ENCODE measurements at regions not wholly inside any gene's neighbourhood (a gene's known extent, or its start where the extent isn't known, plus 50 kb on each side); places are given as distances from the start of the nearest gene placed in this dataset.

DNA sequence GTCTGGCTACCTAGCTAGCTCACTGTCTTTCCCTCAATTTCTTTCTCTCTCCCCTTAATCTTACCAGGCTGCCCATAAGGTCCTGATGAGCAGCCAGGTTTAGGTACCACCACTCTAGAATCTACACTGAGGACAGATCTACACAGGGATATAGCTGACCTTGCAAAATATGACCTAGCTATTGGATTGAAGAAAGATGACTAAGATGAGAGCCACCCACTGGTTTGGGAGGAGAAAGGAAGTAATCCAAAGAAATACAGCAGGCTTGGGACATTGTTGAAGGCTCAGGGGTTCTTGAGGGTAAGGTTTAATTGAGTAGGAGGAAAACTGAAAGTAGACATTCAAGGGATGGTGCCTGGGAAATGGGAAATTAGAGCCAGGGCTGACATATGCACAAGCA, 142.0 kb upstream of the TMC3 start:
- Histone ChIP-seq H2AFZ (ENCODE audit: low read depth) (no peak overlapping the region), H3K9ac (no peak overlapping the region), H3K27me3 (ENCODE audit: insufficient read depth, low read depth) (no peaks in the 10 kb centered on the region), H4K20me1 (ENCODE audit: insufficient read depth) (no peaks in the 10 kb centered on the region), H3K4me2 (no peak overlapping the region), H3K27ac (no peak overlapping the region), H3K4me1 (ENCODE audit: low read depth, poor library complexity, severe bottlenecking) (no peaks in the 10 kb centered on the region), H3K79me2 (ENCODE audit: insufficient read depth, low read depth) (no peaks in the 10 kb centered on the region), H3K4me3 (IDR thresholded peaks at IDR 0.05; ENCODE audit: insufficient read depth, low read depth, low read length) (no peak overlapping the region), H3K36me3 (ENCODE audit: insufficient read depth) (no peaks in the 10 kb centered on the region)
- TF ChIP-seq, protein P1, sequence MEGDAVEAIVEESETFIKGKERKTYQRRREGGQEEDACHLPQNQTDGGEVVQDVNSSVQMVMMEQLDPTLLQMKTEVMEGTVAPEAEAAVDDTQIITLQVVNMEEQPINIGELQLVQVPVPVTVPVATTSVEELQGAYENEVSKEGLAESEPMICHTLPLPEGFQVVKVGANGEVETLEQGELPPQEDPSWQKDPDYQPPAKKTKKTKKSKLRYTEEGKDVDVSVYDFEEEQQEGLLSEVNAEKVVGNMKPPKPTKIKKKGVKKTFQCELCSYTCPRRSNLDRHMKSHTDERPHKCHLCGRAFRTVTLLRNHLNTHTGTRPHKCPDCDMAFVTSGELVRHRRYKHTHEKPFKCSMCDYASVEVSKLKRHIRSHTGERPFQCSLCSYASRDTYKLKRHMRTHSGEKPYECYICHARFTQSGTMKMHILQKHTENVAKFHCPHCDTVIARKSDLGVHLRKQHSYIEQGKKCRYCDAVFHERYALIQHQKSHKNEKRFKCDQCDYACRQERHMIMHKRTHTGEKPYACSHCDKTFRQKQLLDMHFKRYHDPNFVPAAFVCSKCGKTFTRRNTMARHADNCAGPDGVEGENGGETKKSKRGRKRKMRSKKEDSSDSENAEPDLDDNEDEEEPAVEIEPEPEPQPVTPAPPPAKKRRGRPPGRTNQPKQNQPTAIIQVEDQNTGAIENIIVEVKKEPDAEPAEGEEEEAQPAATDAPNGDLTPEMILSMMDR (conservative IDR thresholded peaks at IDR 0.05; ENCODE audit: low read depth, low read length), result no peak

- Histone ChIP-seq H3K79me2 (ENCODE audit: insufficient read depth, low read depth) (no peaks in the 10 kb centered on the region), H3K27ac (no peak overlapping the region), H3K9ac (no peak overlapping the region), H2AFZ (ENCODE audit: low read depth) (no peak overlapping the region), H3K36me3 (ENCODE audit: insufficient read depth) (no peaks in the 10 kb centered on the region), H3K27me3 (ENCODE audit: insufficient read depth, low read depth) (no peaks in the 10 kb centered on the region), H3K4me1 (ENCODE audit: low read depth, poor library complexity, severe bottlenecking) (no peaks in the 10 kb centered on the region), H3K4me3 (IDR thresholded peaks at IDR 0.05; ENCODE audit: insufficient read depth, low read depth, low read length) (no peak overlapping the region), H4K20me1 (ENCODE audit: insufficient read depth) (no peaks in the 10 kb centered on the region), H3K4me2 (no peak overlapping the region)
- TF ChIP-seq, protein P1 (conservative IDR thresholded peaks at IDR 0.05; ENCODE audit: low read depth, low read length), result no peak
These were observed 140.7 kb upstream of the TMC3 start for GRCh38 chr15:81514725-81515124.

DNA sequence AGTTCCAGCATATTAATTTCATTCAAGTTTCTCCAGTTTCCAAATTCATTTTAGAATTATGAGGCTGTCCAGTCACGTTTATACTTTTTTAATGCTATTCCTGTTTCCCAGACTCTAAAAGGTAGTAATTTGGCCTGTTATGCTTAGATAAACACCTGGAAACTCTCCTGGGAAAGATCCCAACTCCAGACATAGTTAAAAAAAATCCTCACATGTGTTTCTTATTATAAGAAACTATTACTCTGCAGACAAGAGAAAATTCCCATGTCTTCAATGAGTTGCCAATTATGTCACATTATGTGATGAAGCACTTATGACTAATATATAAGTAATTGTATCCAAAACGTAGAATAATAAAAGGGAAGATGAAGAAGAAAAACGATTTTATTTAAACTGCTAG, 137.1 kb upstream of the TMC3 start:
- no peak overlapping the region for H3K27ac ChIP-seq
- H3K79me2 ChIP-seq (ENCODE audit: insufficient read depth, low read depth), result no peaks in the 10 kb centered on the region
- H3K4me2 ChIP-seq, result no peak overlapping the region
- no peaks in the 10 kb centered on the region for H3K36me3 ChIP-seq (ENCODE audit: insufficient read depth)
- H3K27me3 ChIP-seq (ENCODE audit: insufficient read depth, low read depth), result no peaks in the 10 kb centered on the region
- H3K4me1 ChIP-seq (ENCODE audit: low read depth, poor library complexity, severe bottlenecking), result no peaks in the 10 kb centered on the region
- H2AFZ ChIP-seq (ENCODE audit: low read depth), result no peak overlapping the region
- no peak overlapping the region for H3K9ac ChIP-seq
- TF ChIP-seq, protein P1 (conservative IDR thresholded peaks at IDR 0.05; ENCODE audit: low read depth, low read length), result no peak
- no peaks in the 10 kb centered on the region for H4K20me1 ChIP-seq (ENCODE audit: insufficient read depth)
- H3K4me3 ChIP-seq (IDR thresholded peaks at IDR 0.05; ENCODE audit: insufficient read depth, low read depth, low read length), result no peak overlapping the region

- H3K9ac ChIP-seq, result no peak overlapping the region
- no peaks in the 10 kb centered on the region for H3K4me1 ChIP-seq (ENCODE audit: low read depth, poor library complexity, severe bottlenecking)
- H3K4me3 ChIP-seq (IDR thresholded peaks at IDR 0.05; ENCODE audit: insufficient read depth, low read depth, low read length), result no peak overlapping the region
- H3K27ac ChIP-seq, result no peak overlapping the region
- no peak overlapping the region for H3K4me2 ChIP-seq
- H2AFZ ChIP-seq (ENCODE audit: low read depth), result no peak overlapping the region
- TF ChIP-seq, protein P1 (conservative IDR thresholded peaks at IDR 0.05; ENCODE audit: low read depth, low read length), result no peak
- H3K27me3 ChIP-seq (ENCODE audit: insufficient read depth, low read depth), result no peaks in the 10 kb centered on the region
- H3K36me3 ChIP-seq (ENCODE audit: insufficient read depth), result no peaks in the 10 kb centered on the region
- no peaks in the 10 kb centered on the region for H3K79me2 ChIP-seq (ENCODE audit: insufficient read depth, low read depth)
- H4K20me1 ChIP-seq (ENCODE audit: insufficient read depth), result no peaks in the 10 kb centered on the region
These were observed 133.8 kb upstream of the TMC3 start for GRCh38 chr15:81507831-81508230.

All from KMS-11 (cell line).